ENCODE measurements at regions not wholly inside any gene's neighbourhood (a gene's known extent, or its start where the extent isn't known, plus 50 kb on each side); places are given as distances from the start of the nearest gene placed in this dataset.

- no peak for TF ChIP-seq EZH2phosphoT487 (IDR thresholded peaks at IDR 0.05; ENCODE audit: borderline replicate concordance, low read length)
- TF ChIP-seq, protein P1, sequence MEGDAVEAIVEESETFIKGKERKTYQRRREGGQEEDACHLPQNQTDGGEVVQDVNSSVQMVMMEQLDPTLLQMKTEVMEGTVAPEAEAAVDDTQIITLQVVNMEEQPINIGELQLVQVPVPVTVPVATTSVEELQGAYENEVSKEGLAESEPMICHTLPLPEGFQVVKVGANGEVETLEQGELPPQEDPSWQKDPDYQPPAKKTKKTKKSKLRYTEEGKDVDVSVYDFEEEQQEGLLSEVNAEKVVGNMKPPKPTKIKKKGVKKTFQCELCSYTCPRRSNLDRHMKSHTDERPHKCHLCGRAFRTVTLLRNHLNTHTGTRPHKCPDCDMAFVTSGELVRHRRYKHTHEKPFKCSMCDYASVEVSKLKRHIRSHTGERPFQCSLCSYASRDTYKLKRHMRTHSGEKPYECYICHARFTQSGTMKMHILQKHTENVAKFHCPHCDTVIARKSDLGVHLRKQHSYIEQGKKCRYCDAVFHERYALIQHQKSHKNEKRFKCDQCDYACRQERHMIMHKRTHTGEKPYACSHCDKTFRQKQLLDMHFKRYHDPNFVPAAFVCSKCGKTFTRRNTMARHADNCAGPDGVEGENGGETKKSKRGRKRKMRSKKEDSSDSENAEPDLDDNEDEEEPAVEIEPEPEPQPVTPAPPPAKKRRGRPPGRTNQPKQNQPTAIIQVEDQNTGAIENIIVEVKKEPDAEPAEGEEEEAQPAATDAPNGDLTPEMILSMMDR (IDR thresholded peaks at IDR 0.05; ENCODE audit: low read depth, low read length, poor library complexity, severe bottlenecking) = no peak
- Histone ChIP-seq H3K27me3 (ENCODE audit: control insufficient read depth, low read length) (no peaks in the 10 kb centered on the region), H3K4me1 (ENCODE audit: control insufficient read depth, low read length) (no peaks in the 10 kb centered on the region), H3K79me2 (ENCODE audit: control insufficient read depth, low read length) (no peaks in the 10 kb centered on the region), H3K4me3 (ENCODE audit: low read length) (no peak overlapping the region), H4K20me1 (ENCODE audit: control insufficient read depth, insufficient read depth, low read depth, low read length) (no peaks in the 10 kb centered on the region), H3K36me3 (ENCODE audit: control insufficient read depth, low read length) (no peaks in the 10 kb centered on the region), H3F3A (ENCODE audit: control insufficient read depth, insufficient read depth) (no peaks in the 10 kb centered on the region), H3K9me2 (replicated peaks; ENCODE audit: control insufficient read depth, low read length) (no peaks in the 10 kb centered on the region), H3K9me3 (ENCODE audit: control insufficient read depth, insufficient read depth, low read length) (no peaks in the 10 kb centered on the region), H3K4me2 (ENCODE audit: low read length) (no peak overlapping the region), H3K27ac (ENCODE audit: low read depth, low read length) (no peak overlapping the region)
Measured at GRCh38 chr15:39409876-39410530, 170.9 kb upstream of the THBS1 start.

DNA sequence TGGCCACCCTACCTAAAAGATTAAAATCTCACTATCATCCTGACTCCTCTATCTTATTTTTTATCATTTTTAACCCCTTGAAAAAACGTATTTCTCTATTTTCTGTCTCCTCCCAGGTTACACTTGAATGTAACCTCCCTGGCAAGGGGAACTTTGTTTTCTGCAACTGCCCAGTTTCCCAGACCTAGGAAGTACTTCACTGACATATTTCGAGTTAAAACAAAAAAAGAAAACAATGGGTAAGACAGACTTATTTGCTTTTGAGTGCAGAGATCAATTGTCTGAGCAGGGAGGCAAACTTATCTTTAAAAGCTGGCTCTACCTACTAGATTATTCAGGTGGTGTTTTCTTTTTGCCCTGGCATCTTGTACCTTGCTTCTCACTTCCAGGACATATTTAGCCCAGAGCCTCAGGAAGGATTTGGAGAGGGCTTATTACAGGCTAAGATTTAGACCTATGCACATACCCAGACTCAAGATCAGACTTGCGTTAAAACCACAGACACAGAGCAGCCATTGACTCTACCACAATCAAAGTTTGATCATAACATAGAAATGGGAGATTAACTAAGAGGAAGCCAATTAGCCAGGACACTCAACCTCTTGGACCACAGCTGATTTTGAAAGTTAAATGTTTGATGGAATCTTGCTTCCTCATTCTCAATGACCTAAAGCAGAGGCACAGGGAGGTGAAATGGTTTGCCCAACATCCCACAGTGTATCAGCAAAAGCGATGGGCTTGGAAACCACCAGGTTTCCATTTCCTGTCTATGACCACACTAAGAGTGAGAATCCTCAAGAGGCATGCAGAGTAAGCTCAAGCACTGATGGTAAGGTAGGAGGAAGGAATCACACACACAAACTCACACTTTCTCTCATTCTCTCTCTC lies 169.5 kb upstream of the THBS1 start:
- no peaks in the 10 kb centered on the region for H3K79me2 ChIP-seq (ENCODE audit: control insufficient read depth, low read length)
- H3K9me2 ChIP-seq (replicated peaks; ENCODE audit: control insufficient read depth, low read length) = no peaks in the 10 kb centered on the region
- H3K4me1 ChIP-seq (ENCODE audit: control insufficient read depth, low read length) = no peaks in the 10 kb centered on the region
- no peak overlapping the region for H3K4me2 ChIP-seq (ENCODE audit: low read length)
- H3K4me3 ChIP-seq (ENCODE audit: low read length) = no peak overlapping the region
- H3F3A ChIP-seq (ENCODE audit: control insufficient read depth, insufficient read depth) = no peaks in the 10 kb centered on the region
- H4K20me1 ChIP-seq (ENCODE audit: control insufficient read depth, insufficient read depth, low read depth, low read length) = no peaks in the 10 kb centered on the region
- no peak overlapping the region for H3K27ac ChIP-seq (ENCODE audit: low read depth, low read length)
- no peaks in the 10 kb centered on the region for H3K9me3 ChIP-seq (ENCODE audit: control insufficient read depth, insufficient read depth, low read length)
- no peaks in the 10 kb centered on the region for H3K36me3 ChIP-seq (ENCODE audit: control insufficient read depth, low read length)
- no peak for TF ChIP-seq EZH2phosphoT487 (IDR thresholded peaks at IDR 0.05; ENCODE audit: borderline replicate concordance, low read length)
- TF ChIP-seq, protein P1 (IDR thresholded peaks at IDR 0.05; ENCODE audit: low read depth, low read length, poor library complexity, severe bottlenecking) = no peak
- H3K27me3 ChIP-seq (ENCODE audit: control insufficient read depth, low read length) = no peaks in the 10 kb centered on the region

DNA sequence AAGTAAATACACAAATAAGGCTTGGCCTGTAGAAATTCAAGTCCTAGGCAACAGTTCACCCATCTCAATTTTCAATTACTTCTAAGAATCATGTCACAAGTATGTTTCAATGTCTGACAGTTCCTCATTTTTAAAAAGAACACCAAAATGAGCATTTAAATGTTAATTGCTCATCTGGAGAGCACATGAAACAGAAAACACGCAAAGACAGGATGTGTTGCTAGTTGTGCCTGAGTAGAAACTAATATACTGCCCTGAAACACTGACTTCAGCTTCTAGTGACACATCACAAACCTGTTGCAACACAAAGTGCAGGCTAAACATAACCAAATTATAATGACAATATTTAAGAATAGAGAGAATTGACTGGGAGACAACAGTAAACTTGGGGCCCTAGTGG lies 167.3 kb upstream of the THBS1 start:
- no peaks in the 10 kb centered on the region for H4K20me1 ChIP-seq (ENCODE audit: control insufficient read depth, insufficient read depth, low read depth, low read length)
- no peaks in the 10 kb centered on the region for H3F3A ChIP-seq (ENCODE audit: control insufficient read depth, insufficient read depth)
- no peak overlapping the region for H3K27ac ChIP-seq (ENCODE audit: low read depth, low read length)
- no peak overlapping the region for H3K4me3 ChIP-seq (ENCODE audit: low read length)
- H3K9me3 ChIP-seq (ENCODE audit: control insufficient read depth, insufficient read depth, low read length) = no peaks in the 10 kb centered on the region
- H3K27me3 ChIP-seq (ENCODE audit: control insufficient read depth, low read length) = no peaks in the 10 kb centered on the region
- TF ChIP-seq, protein P1 (IDR thresholded peaks at IDR 0.05; ENCODE audit: low read depth, low read length, poor library complexity, severe bottlenecking) = no peak
- TF ChIP-seq EZH2phosphoT487 (IDR thresholded peaks at IDR 0.05; ENCODE audit: borderline replicate concordance, low read length) = no peak
- H3K36me3 ChIP-seq (ENCODE audit: control insufficient read depth, low read length) = no peaks in the 10 kb centered on the region
- no peaks in the 10 kb centered on the region for H3K4me1 ChIP-seq (ENCODE audit: control insufficient read depth, low read length)
- no peaks in the 10 kb centered on the region for H3K79me2 ChIP-seq (ENCODE audit: control insufficient read depth, low read length)
- no peak overlapping the region for H3K4me2 ChIP-seq (ENCODE audit: low read length)
- H3K9me2 ChIP-seq (replicated peaks; ENCODE audit: control insufficient read depth, low read length) = no peaks in the 10 kb centered on the region
